ENCODE measurements at regions not wholly inside any gene's neighbourhood (a gene's known extent, or its start where the extent isn't known, plus 50 kb on each side); places are given as distances from the start of the nearest gene placed in this dataset.

DNA sequence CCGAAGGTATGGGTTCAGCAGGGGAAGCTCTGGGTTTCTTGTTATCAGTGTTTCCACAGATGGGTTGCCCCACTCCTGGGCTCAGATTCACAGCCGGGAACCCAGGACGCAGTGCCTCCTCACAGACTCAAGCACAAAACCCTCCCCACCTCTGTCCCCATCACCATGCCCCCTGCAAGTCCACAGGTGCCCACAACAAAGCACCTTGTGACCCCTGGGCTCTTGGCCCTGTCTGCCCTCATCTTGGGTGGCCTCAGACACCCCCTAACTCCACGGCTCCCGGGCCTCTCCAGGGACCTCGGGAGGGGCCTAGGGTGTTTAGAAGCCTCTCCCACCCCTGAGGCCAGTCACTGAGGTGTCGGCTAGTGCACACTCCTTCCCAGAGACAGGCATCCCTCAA lies 231.7 kb downstream of the TUBA3C start:
- H3K9me3 ChIP-seq (ENCODE audit: control extremely low read depth in 1 of 5, control insufficient read depth in 4 of 5, insufficient read depth in 2 of 5, low read depth in 1 of 5, low read length in 4 of 5): peaks cover 0 to 41% (median 0%) of the 10 kb centered on the region in 5 experiments
- CTCF ChIA-PET: no interaction called here

DNA sequence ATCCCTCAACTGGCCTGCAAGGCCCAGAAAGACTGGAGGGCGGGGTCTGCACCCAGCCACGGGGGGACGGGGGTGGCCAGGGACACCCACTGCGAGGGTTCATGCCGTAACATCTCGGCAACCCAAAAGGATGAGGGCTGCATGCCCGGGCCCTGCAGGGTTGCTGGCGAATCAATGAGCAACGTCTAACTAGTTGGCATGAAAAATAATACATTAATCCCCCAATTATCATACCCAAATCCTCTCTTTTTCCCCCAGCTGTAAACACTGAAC lies 232.2 kb downstream of the TUBA3C start:
- no peaks in the 10 kb centered on the region for H3K36me3 ChIP-seq (ENCODE audit: control insufficient read depth in 4 of 4, insufficient read depth in 4 of 4, low read length in 3 of 4)
- ChIA-PET POLR2A (no interaction called here), CTCF (no interaction called here)

More for the DNA sequence above, 231.7 kb downstream of the TUBA3C start:
- H3K27me3 ChIP-seq (replicated peaks in 2 of 5; ENCODE audit: control insufficient read depth in 4 of 5, insufficient read depth in 5 of 5, low read length in 4 of 5): no peaks in the 10 kb centered on the region
- WGBS (ENCODE audit: insufficient coverage): 89% methylated on average over 4 of the region's 7 CpGs
- POLR2A ChIA-PET: no interaction called here
- no peak overlapping the region for H3K4me3 ChIP-seq (ENCODE audit: control insufficient read depth in 1 of 7, extremely low read depth in 1 of 7, insufficient read depth in 4 of 7, low read depth in 2 of 7, low read length in 6 of 7)
- DNase-seq: no peak
- H3K36me3 ChIP-seq (ENCODE audit: control insufficient read depth in 4 of 4, insufficient read depth in 4 of 4, low read length in 3 of 4): no peaks in the 10 kb centered on the region
- no peak overlapping the region for H3K27ac ChIP-seq (ENCODE audit: insufficient read depth in 1 of 2, low read depth in 1 of 2, low read length in 2 of 2, poor library complexity in 1 of 2, severe bottlenecking in 2 of 2)
- no peaks in the 10 kb centered on the region for H3K4me1 ChIP-seq (ENCODE audit: control extremely low read depth in 1 of 4, control insufficient read depth in 4 of 4, insufficient read depth in 4 of 4, low read length in 3 of 4)

DNA sequence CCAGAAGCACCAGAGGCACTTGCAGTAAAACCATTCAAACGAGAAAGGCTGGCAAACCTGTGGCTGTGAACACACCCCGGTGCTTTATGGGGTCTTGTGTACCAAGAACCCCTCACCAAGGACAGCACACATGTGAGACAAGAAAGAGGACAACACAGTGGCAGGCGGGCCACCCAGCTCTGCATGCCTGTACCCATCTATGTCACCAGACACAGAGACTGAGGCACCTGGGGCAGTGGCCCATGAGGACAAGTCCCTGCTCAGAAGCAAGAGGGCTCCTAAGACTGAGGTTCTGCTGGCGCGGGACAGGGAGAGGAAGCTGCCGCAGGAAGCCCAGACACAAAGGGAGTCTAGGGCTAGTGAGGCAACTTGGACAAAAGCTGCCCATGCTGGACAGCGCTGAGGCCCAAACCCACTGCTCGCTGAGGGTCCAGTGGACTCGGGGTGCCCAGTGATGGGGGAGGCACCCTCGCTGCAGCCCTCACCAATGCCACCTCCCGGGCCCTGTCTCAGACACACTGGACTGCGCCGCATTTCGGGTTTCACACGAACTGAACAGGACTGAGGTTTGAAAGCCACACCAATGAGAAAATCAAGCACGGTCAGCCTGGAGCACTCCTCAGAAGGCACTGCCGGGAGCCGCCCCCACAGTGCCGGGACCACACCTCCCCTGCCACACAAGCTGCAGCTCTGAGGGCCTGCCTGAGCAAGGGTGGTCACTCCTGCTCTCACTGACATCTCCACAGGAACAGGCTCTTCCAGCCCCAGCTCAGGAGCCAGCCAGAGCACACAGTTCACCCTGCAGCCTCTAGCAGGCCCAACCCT lies 232.7 kb downstream of the TUBA3C start:
- Histone ChIP-seq H3K27ac (ENCODE audit: insufficient read depth in 1 of 2, low read depth in 1 of 2, low read length in 2 of 2, poor library complexity in 1 of 2, severe bottlenecking in 2 of 2) (no peak overlapping the region), H3K27me3 (replicated peaks in 2 of 5; ENCODE audit: control insufficient read depth in 4 of 5, insufficient read depth in 5 of 5, low read length in 4 of 5) (no peaks in the 10 kb centered on the region), H3K9me3 (ENCODE audit: control extremely low read depth in 1 of 5, control insufficient read depth in 4 of 5, insufficient read depth in 2 of 5, low read depth in 1 of 5, low read length in 4 of 5) (peaks cover 0 to 43% (median 0%) of the 10 kb centered on the region in 5 experiments), H3K4me1 (ENCODE audit: control extremely low read depth in 1 of 4, control insufficient read depth in 4 of 4, insufficient read depth in 4 of 4, low read length in 3 of 4) (no peaks in the 10 kb centered on the region), H3K4me3 (ENCODE audit: control insufficient read depth in 1 of 7, extremely low read depth in 1 of 7, insufficient read depth in 4 of 7, low read depth in 2 of 7, low read length in 6 of 7) (no peak overlapping the region), H3K36me3 (ENCODE audit: control insufficient read depth in 4 of 4, insufficient read depth in 4 of 4, low read length in 3 of 4) (no peaks in the 10 kb centered on the region)
- 89% methylated on average over 19 of the region's 19 CpGs for WGBS (ENCODE audit: insufficient coverage)
- ChIA-PET POLR2A (no interaction called here), CTCF (no interaction called here)
- DNase-seq: no peak

More for the DNA sequence above, 232.2 kb downstream of the TUBA3C start:
- no peak for DNase-seq
- Histone ChIP-seq H3K9me3 (ENCODE audit: control extremely low read depth in 1 of 5, control insufficient read depth in 4 of 5, insufficient read depth in 2 of 5, low read depth in 1 of 5, low read length in 4 of 5) (peaks cover 0 to 41% (median 0%) of the 10 kb centered on the region in 5 experiments), H3K27ac (ENCODE audit: insufficient read depth in 1 of 2, low read depth in 1 of 2, low read length in 2 of 2, poor library complexity in 1 of 2, severe bottlenecking in 2 of 2) (no peak overlapping the region), H3K4me3 (ENCODE audit: control insufficient read depth in 1 of 7, extremely low read depth in 1 of 7, insufficient read depth in 4 of 7, low read depth in 2 of 7, low read length in 6 of 7) (no peak overlapping the region), H3K27me3 (replicated peaks in 2 of 5; ENCODE audit: control insufficient read depth in 4 of 5, insufficient read depth in 5 of 5, low read length in 4 of 5) (no peaks in the 10 kb centered on the region), H3K4me1 (ENCODE audit: control extremely low read depth in 1 of 4, control insufficient read depth in 4 of 4, insufficient read depth in 4 of 4, low read length in 3 of 4) (no peaks in the 10 kb centered on the region)
- 86% methylated on average over 7 of the region's 9 CpGs for WGBS (ENCODE audit: insufficient coverage)

DNA sequence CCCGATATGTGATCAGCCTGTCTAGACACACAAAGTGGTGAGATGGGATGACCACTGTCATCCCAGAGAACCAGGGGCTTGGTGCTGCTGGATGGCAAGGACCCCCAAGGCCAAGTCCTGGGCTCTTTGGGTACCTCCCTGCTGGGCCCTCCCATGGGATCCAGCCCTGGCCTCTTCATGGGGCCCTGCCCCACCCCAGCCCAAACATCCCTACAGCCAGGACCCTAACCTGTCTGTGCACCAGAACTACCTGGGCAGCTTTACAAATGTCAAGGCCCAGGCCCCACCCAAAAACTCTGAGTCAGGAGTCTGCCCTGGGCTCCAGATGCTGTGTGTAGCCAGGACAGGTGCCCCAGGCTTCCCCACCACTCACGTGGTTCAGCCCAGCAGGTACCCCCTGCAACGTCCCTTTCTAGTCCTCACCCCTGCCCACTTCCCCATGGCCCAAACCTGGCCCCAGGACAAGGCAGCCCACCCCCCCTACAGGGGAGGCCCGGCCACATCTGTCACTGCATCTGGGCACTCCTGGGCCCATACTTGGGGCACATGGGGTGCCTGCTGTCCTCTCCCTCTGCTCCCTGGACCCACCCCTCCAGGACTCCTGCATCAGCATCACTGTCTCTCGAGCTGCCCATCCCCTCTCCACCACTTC lies 233.5 kb downstream of the TUBA3C start:
- Histone ChIP-seq H3K4me3 (ENCODE audit: control insufficient read depth in 1 of 7, extremely low read depth in 1 of 7, insufficient read depth in 4 of 7, low read depth in 2 of 7, low read length in 6 of 7) (no peak overlapping the region), H3K4me1 (ENCODE audit: control extremely low read depth in 1 of 4, control insufficient read depth in 4 of 4, insufficient read depth in 4 of 4, low read length in 3 of 4) (no peaks in the 10 kb centered on the region), H3K36me3 (ENCODE audit: control insufficient read depth in 4 of 4, insufficient read depth in 4 of 4, low read length in 3 of 4) (no peaks in the 10 kb centered on the region), H3K27ac (ENCODE audit: insufficient read depth in 1 of 2, low read depth in 1 of 2, low read length in 2 of 2, poor library complexity in 1 of 2, severe bottlenecking in 2 of 2) (no peak overlapping the region), H3K27me3 (replicated peaks in 2 of 5; ENCODE audit: control insufficient read depth in 4 of 5, insufficient read depth in 5 of 5, low read length in 4 of 5) (no peaks in the 10 kb centered on the region), H3K9me3 (ENCODE audit: control extremely low read depth in 1 of 5, control insufficient read depth in 4 of 5, insufficient read depth in 2 of 5, low read depth in 1 of 5, low read length in 4 of 5) (peaks cover 0 to 47% (median 0%) of the 10 kb centered on the region in 5 experiments)
- POLR2A ChIA-PET: no interaction called here
- DNase-seq: no peak
- 72% methylated on average over 4 of the region's 5 CpGs for WGBS (ENCODE audit: insufficient coverage)
- CTCF ChIA-PET: no interaction called here

DNA sequence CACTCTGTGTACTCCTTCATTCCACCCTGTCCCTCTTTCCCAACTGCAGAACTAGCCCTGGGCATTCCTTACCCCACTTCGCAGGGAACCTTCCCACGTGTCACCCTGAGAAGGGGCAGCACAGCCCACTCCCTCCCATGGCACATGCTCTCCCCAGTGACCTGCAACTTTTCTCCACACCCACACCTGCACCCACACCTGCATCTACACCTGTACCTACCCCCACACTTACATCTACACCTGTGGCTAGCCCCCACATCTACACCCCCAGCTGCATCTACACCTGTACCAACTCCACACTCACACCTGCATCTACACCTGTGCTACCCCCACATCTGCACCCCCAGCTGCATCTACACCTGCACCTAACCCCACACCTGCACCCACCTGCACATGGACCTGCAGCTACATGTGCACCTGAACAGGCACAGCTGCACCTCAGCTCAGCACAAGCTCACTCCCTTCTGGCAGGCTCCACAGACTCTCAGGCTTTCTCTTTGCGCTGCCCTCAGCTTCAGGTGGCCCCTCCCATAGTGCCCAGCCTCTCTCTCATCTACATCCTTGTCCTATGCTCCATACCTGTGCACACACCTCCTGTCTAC lies 234.1 kb downstream of the TUBA3C start:
- Histone ChIP-seq H3K9me3 (ENCODE audit: control extremely low read depth in 1 of 5, control insufficient read depth in 4 of 5, insufficient read depth in 2 of 5, low read depth in 1 of 5, low read length in 4 of 5) (peaks cover 0 to 44% (median 0%) of the 10 kb centered on the region in 5 experiments), H3K27ac (ENCODE audit: insufficient read depth in 1 of 2, low read depth in 1 of 2, low read length in 2 of 2, poor library complexity in 1 of 2, severe bottlenecking in 2 of 2) (no peak overlapping the region), H3K4me3 (ENCODE audit: control insufficient read depth in 1 of 7, extremely low read depth in 1 of 7, insufficient read depth in 4 of 7, low read depth in 2 of 7, low read length in 6 of 7) (no peak overlapping the region), H3K36me3 (ENCODE audit: control insufficient read depth in 4 of 4, insufficient read depth in 4 of 4, low read length in 3 of 4) (no peaks in the 10 kb centered on the region), H3K4me1 (ENCODE audit: control extremely low read depth in 1 of 4, control insufficient read depth in 4 of 4, insufficient read depth in 4 of 4, low read length in 3 of 4) (no peaks in the 10 kb centered on the region), H3K27me3 (replicated peaks in 2 of 5; ENCODE audit: control insufficient read depth in 4 of 5, insufficient read depth in 5 of 5, low read length in 4 of 5) (no peaks in the 10 kb centered on the region)
- no peak for DNase-seq
- ChIA-PET CTCF (no interaction called here), POLR2A (no interaction called here)
- WGBS (ENCODE audit: insufficient coverage): 93% methylated on average over 3 of the region's 3 CpGs

DNA sequence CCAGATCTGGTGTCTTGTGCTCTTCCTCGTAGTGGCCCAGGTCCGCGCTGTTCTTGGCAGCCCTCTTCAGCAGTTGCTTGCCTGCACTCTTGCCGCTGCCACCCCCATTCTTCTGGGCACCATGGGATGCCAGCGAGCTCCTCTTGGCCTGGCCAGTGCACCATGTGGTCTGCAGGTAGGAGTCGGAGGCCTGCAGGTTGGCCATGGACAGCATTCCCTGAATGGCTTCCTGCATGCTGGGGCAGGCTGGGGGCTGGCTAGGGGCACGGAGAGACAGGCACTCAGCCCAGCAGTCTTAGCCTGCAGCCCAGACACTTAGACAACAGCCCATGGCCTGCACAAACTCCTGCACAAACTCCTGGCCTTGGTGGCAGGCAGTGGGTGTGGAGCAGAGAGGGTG lies 234.9 kb downstream of the TUBA3C start:
- Histone ChIP-seq H3K4me1 (ENCODE audit: control extremely low read depth in 1 of 4, control insufficient read depth in 4 of 4, insufficient read depth in 4 of 4, low read length in 3 of 4) (no peaks in the 10 kb centered on the region), H3K4me3 (ENCODE audit: control insufficient read depth in 1 of 7, extremely low read depth in 1 of 7, insufficient read depth in 4 of 7, low read depth in 2 of 7, low read length in 6 of 7) (no peak overlapping the region), H3K36me3 (ENCODE audit: control insufficient read depth in 4 of 4, insufficient read depth in 4 of 4, low read length in 3 of 4) (no peaks in the 10 kb centered on the region), H3K9me3 (ENCODE audit: control extremely low read depth in 1 of 5, control insufficient read depth in 4 of 5, insufficient read depth in 2 of 5, low read depth in 1 of 5, low read length in 4 of 5) (peaks cover 0 to 37% (median 0%) of the 10 kb centered on the region in 5 experiments), H3K27ac (ENCODE audit: insufficient read depth in 1 of 2, low read depth in 1 of 2, low read length in 2 of 2, poor library complexity in 1 of 2, severe bottlenecking in 2 of 2) (no peak overlapping the region), H3K27me3 (replicated peaks in 2 of 5; ENCODE audit: control insufficient read depth in 4 of 5, insufficient read depth in 5 of 5, low read length in 4 of 5) (no peaks in the 10 kb centered on the region)
- CTCF ChIA-PET: no interaction called here
- 66% methylated on average over 7 of the region's 7 CpGs for WGBS (ENCODE audit: insufficient coverage)
- POLR2A ChIA-PET: no interaction called here
- DNase-seq: no peak

DNA sequence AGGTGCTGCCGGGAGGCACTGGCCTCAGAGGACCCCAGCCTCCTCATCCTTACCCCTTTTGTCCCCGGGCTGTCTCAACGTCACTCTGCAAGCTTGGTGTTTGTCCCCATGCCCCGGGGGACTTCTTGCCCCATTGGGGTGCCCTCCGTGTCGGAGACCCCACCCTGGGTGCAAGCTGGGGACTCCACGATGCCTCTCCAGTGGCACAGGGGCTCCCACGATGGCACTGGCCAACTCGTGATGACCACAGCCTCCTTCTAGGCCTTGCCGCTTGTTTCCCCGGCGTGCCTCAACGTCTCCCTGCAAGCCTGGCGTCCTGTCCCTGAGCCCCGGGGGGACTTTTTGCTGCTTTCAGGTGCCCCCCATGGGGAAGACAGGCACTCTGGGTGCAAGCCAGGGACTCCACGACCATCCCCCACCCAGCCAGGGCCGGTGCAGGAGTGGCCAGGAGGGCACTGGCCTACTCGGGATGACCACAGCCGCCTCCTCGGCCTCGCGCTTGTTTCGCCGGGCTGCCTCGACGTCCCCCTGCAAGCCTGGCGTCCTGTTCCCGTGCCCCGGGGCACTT lies 237.0 kb downstream of the TUBA3C start:
- CTCF ChIA-PET: no interaction called here
- POLR2A ChIA-PET: interaction anchor here (0.6 kb wide), 1 partner anchor 9 kb away, joined by 3 read pairs; no protein-coding TSS in a partner anchor

More for the DNA sequence above, 237.0 kb downstream of the TUBA3C start:
- Histone ChIP-seq H3K27me3 (replicated peaks in 2 of 5; ENCODE audit: control insufficient read depth in 4 of 5, insufficient read depth in 5 of 5, low read length in 4 of 5) (peaks cover 0 to 2% (median 0%) of the 10 kb centered on the region in 5 experiments), H3K9me3 (ENCODE audit: control extremely low read depth in 1 of 5, control insufficient read depth in 4 of 5, insufficient read depth in 2 of 5, low read depth in 1 of 5, low read length in 4 of 5) (peaks cover 0 to 22% (median 0%) of the 10 kb centered on the region in 5 experiments), H3K4me1 (ENCODE audit: control extremely low read depth in 1 of 4, control insufficient read depth in 4 of 4, insufficient read depth in 4 of 4, low read length in 3 of 4) (no peaks in the 10 kb centered on the region), H3K36me3 (ENCODE audit: control insufficient read depth in 4 of 4, insufficient read depth in 4 of 4, low read length in 3 of 4) (no peaks in the 10 kb centered on the region), H3K4me3 (ENCODE audit: control insufficient read depth in 1 of 7, extremely low read depth in 1 of 7, insufficient read depth in 4 of 7, low read depth in 2 of 7, low read length in 6 of 7) (no peak overlapping the region), H3K27ac (ENCODE audit: insufficient read depth in 1 of 2, low read depth in 1 of 2, low read length in 2 of 2, poor library complexity in 1 of 2, severe bottlenecking in 2 of 2) (no peak overlapping the region)
- WGBS (ENCODE audit: insufficient coverage): 90% methylated on average over 20 of the region's 29 CpGs
- no peak for DNase-seq

Measured in common myeloid progenitor, CD34-positive (primary cell).